Daoy (cell line): ENCODE measurements at regions not wholly inside any gene's neighbourhood (a gene's known extent, or its start where the extent isn't known, plus 50 kb on each side); places are given as distances from the start of the nearest gene placed in this dataset.
A peak's percentile ranks its signal among the peaks of the same experiment; 100 is the strongest.

ENCODE experiments used
- DNase-seq: peaks from one replicate; pipeline ENCODE4 v3.0.0-alpha.2; 2015; ENCODE audit warnings: low read depth

DNA sequence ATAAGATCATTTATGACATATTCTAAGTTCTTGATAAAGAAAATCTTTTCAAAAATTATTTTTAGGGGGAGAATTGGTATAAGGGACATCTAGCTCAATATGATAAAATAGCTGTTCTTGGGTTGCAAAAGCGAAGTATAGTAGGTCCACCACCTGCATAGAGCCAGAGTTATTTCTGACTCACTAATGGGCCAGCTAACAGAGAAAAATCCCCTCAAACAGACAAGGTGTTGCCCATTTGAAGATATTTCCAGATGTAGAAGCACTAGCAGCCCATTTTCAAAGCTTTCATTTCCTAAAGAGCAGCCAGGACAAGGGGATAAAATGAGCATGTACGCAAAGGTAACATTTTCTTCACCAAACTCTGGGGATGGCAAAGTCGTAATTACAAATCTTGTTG is 165.7 kb upstream of the FN1 start:
- DNase-seq, result no peak

DNA sequence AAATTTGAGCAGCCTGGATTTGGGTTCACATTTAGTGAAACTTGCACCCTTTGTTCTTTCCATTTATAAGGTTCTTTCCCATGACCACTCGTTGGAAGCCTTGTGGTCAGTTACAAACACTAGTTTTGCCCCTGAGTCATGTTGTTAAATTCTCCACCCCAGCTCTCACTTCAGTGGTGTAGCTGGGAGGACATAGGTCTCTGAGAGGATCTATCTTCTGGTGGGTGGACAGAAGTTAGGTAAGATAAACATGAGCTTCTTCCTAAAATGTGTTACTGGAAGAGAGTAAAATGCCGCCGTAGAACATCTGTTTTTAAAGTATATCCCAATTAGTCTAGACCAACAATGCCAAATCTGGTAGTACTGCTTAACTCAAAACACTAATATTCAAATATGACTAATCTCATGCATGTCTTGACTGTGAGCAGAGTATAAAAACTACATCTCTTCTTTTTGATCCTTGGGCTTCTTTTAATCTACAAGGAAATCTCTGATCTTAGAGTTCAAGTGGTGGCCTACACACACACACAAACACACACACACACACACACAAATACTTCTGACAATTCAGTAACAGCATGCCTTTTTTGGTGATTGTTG is 162.6 kb upstream of the FN1 start:
- DNase-seq, result peak; percentile 59

DNA sequence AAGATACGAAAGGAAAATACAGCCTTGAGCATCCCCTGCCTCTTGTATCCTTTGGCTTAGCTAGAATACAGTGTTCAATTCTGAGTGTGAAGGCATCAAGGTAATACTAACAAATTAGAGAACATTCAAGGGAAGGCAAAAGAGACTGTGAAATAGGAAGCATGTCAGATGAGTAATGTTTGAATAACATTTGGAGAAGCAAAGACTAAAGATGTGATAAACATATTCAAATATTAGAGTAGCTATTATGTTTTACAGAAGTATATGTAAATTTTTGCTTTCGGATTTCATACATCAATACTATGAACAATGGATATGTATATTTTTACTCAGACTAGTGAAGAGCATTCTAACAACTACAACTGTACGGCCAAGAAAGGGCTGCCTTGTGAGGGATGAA is 161.7 kb upstream of the FN1 start:
- no peak for DNase-seq

- no peak for DNase-seq
Measured at GRCh38 chr2:215594766-215595165, 158.9 kb upstream of the FN1 start.

GRCh38 chr2:215590010-215590745 is 154.3 kb upstream of the FN1 start:
- peak; percentile 15 for DNase-seq

GRCh38 chr2:215583881-215584280 is 148.0 kb upstream of the FN1 start:
- DNase-seq, result no peak

DNA sequence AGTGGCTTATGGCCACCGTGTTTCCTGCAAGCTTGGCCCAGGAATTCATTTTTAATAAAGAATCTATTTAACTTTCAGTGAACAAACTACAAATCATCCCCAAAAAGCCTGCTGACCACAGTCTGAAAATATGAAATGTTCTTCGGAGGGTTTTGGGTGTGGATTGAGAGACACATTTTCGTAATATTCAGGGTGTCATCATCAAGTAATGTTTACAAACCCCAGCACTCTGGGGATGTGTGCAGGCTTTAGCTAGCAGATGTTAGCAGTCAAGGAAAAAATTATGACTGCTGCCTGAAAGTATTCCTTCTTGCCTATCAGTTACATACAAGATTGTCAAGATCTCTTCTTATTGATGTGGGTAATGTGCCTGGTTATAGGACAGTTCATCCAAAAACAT is 143.9 kb upstream of the FN1 start:
- peak; percentile 6 for DNase-seq

GRCh38 chr2:215577356-215577755 is 141.5 kb upstream of the FN1 start:
- DNase-seq, result no peak

GRCh38 chr2:215576572-215576971 is 140.7 kb upstream of the FN1 start:
- no peak for DNase-seq

GRCh38 chr2:215573496-215573895 is 137.6 kb upstream of the FN1 start:
- no peak for DNase-seq

GRCh38 chr2:215572341-215572848 is 136.5 kb upstream of the FN1 start:
- DNase-seq, result no peak

- no peak for DNase-seq
Measured at GRCh38 chr2:215571689-215572088, 135.8 kb upstream of the FN1 start.

DNA sequence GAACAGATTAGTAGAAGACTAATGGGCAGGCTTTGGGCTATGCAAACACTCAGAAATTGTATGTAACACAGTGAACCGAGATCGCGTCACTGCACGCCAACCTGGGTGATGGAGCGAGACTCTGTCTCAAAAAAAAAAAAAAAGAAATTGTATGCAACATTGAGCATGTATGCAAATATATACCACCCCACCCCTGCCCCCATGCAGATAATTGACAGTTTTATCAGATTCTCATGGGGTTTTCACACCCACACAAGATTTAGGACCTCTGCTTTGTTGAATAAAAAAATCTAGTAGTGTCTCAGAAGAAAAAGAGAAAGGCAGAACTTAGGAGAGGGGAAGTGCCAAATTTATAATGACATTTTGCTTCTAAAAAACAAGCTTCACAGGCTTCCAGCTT is 131.6 kb upstream of the FN1 start:
- no peak for DNase-seq

- DNase-seq, result no peak
Measured at GRCh38 chr2:215565897-215566296, 130.0 kb upstream of the FN1 start.

DNA sequence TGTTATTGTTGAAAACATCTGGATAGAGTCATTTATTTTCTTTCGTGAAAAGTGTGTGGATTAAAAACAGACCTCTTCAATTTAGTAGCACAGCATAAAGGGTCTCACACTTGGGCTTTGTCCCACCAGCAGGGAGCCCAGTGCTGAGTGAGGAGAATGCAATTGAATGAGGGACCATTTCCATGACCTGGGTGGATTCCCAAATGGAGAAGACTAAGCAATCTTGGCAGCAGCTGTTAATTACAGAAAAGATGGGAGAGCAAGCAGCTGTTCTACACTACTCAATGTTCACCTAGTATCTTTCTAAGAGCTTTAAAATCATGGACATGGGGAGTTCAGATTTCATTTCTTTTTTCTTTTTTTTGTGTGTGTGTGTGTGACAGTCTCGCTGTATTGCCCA is 121.8 kb upstream of the FN1 start:
- no peak for DNase-seq

DNA sequence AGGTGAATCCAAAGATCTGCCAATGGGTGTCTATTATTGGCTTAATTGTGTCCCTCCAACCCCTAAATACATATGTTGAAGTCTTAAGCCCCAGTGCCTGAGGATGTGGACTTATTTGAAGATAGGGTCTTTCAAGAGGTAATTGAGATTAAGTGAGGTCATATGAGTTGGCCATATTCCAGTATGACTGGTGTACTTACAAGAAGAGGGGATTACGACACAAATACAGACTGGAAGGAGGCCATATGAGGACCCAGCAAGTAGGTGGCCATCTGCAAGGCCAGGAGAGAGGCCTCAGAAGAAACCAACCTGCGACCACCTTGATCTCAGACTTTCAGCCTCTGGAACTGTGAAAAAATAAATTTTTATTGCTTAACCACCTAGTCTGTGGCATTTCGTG is 121.1 kb upstream of the FN1 start:
- DNase-seq, result peak; percentile 15

- DNase-seq, result no peak
Measured at GRCh38 chr2:215554689-215555498, 119.0 kb upstream of the FN1 start.

DNA sequence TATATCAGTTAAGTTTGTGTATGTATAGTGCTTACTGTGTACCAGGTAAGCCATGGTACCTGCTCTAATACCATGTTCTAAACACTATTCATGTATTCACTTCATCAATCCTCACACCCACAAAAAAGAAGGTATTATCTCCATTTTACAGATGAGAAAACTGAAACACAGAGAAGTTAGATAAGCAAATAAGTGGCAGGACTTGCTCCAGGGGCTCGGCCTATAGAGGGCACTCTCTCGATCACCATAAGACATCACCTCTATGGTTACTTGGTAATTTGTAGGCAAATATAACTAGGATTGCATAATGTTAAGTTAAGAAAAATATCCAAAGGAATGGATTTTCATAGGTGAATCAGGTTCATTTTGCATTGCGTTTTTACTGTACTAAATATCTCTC is 118.1 kb upstream of the FN1 start:
- DNase-seq, result no peak

DNA sequence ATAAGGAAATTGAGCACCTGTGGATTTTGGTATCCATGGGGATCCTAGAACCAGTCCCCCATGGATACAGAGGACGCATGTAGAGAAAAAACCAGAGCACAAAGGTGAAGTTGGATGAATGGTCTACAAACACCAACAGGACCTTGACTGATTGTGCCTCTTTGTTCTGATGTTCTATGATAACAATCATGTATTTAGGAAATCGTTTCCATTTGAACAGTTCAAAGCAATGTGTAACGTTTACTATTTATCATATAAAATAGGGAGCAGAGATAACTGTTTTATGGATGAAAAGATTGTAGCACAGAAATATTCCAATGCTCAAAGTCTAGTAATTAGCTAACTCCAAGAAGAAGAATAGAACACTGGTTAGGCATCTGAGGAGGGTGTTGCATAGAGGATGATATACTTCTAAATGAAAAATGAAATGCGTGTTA is 116.3 kb upstream of the FN1 start:
- no peak for DNase-seq

- no peak for DNase-seq
Measured at GRCh38 chr2:215550331-215550730, 114.5 kb upstream of the FN1 start.

DNA sequence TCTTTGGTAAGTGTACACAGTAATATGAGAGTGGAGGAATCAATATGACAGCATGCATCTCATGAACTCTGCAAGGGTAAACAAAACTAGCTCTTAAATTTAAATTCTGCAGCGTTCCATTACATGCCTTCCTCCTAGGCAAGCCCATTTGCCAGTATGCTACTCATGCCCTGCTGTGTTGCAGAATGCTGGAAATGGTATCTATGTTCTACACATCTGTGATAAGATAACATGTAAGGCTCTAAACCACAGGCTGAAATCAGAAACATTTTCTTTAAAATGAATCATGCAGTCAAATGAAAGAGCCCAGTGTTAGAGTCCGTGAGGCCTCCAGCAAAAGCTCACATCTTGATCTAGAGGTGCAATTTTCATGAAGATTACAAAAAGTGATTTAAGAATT is 112.8 kb upstream of the FN1 start:
- peak; percentile 54 for DNase-seq

- no peak for DNase-seq
Measured at GRCh38 chr2:215542690-215543089, 106.8 kb upstream of the FN1 start.

- DNase-seq, result peak; percentile 76
Measured at GRCh38 chr2:215540658-215541057, 104.8 kb upstream of the FN1 start.
